ENCODE measurements at regions not wholly inside any gene's neighbourhood (a gene's known extent, or its start where the extent isn't known, plus 50 kb on each side); places are given as distances from the start of the nearest gene placed in this dataset.
"Not testable (repeated sequence)": the region's sequence is repeated elsewhere in the genome, so short reads cannot be mapped to it uniquely, and the experiment has no call there.

- no peak overlapping the region for H3K4me3 ChIP-seq (ENCODE audit: low read depth, low read length)
- no peak for TF ChIP-seq CTCF (IDR thresholded peaks at IDR 0.05; ENCODE audit: insufficient read depth, low read depth, low read length, missing control alignments)
- no peak for DNase-seq (ENCODE audit: low read depth)
These were observed 83.0 kb upstream of the GNG12 start for GRCh38 chr1:67916140-67916886.

GRCh38 chr1:67909776-67910175 lies 76.5 kb upstream of the GNG12 start:
- H3K4me3 ChIP-seq (ENCODE audit: low read depth, low read length): no peak overlapping the region
- no peak for DNase-seq (ENCODE audit: low read depth)
- no peak for TF ChIP-seq CTCF (IDR thresholded peaks at IDR 0.05; ENCODE audit: insufficient read depth, low read depth, low read length, missing control alignments)

- DNase-seq (ENCODE audit: low read depth): no peak
- H3K4me3 ChIP-seq (ENCODE audit: low read depth, low read length): no peak overlapping the region
- TF ChIP-seq CTCF (IDR thresholded peaks at IDR 0.05; ENCODE audit: insufficient read depth, low read depth, low read length, missing control alignments): no peak
These were observed 75.1 kb upstream of the GNG12 start for GRCh38 chr1:67908250-67908936.

- H3K4me3 ChIP-seq (ENCODE audit: low read depth, low read length); DNase-seq (ENCODE audit: low read depth): not testable (repeated sequence)
These were observed 74.2 kb upstream of the GNG12 start for GRCh38 chr1:67907467-67907866.

- not testable (repeated sequence) for DNase-seq (ENCODE audit: low read depth); H3K4me3 ChIP-seq (ENCODE audit: low read depth, low read length)
These were observed 72.7 kb upstream of the GNG12 start for GRCh38 chr1:67906015-67906414.

- not testable (repeated sequence) for H3K4me3 ChIP-seq (ENCODE audit: low read depth, low read length); DNase-seq (ENCODE audit: low read depth)
These were observed 69.4 kb upstream of the GNG12 start for GRCh38 chr1:67902546-67903223.

- H3K4me3 ChIP-seq (ENCODE audit: low read depth, low read length): no peak overlapping the region
- DNase-seq (ENCODE audit: low read depth): no peak
- TF ChIP-seq CTCF (IDR thresholded peaks at IDR 0.05; ENCODE audit: insufficient read depth, low read depth, low read length, missing control alignments): no peak
These were observed 64.9 kb upstream of the GNG12 start for GRCh38 chr1:67898033-67898726.

GRCh38 chr1:67897270-67897949 lies 64.1 kb upstream of the GNG12 start:
- TF ChIP-seq CTCF (IDR thresholded peaks at IDR 0.05; ENCODE audit: insufficient read depth, low read depth, low read length, missing control alignments): no peak
- no peak for DNase-seq (ENCODE audit: low read depth)
- no peak overlapping the region for H3K4me3 ChIP-seq (ENCODE audit: low read depth, low read length)

Measured in GM12865 (cell line).